HFF-Myc (cell line): ENCODE measurements at regions not wholly inside any gene's neighbourhood (a gene's known extent, or its start where the extent isn't known, plus 50 kb on each side); places are given as distances from the start of the nearest gene placed in this dataset.

Experiments
- DNase-seq: peaks from one replicate; pipeline ENCODE4 v3.0.0-alpha.2; 2011; ENCODE audit warnings: low read depth; ENCODE audit errors: extremely low read depth
- H3K4me3 ChIP-seq: replicated peaks from 2 replicates; pipeline ENCODE4 v1.5.1; 2011; ENCODE audit warnings: low read depth, mild to moderate bottlenecking, control low read depth, low read length
- TF ChIP-seq, protein P1 (sequence below): IDR thresholded peaks from 2 replicates; pipeline ENCODE4 v1.5.1; 2012; ENCODE audit warnings: mild to moderate bottlenecking, low read depth, low read length, control low read depth; ENCODE audit errors: missing control alignments

DNA sequence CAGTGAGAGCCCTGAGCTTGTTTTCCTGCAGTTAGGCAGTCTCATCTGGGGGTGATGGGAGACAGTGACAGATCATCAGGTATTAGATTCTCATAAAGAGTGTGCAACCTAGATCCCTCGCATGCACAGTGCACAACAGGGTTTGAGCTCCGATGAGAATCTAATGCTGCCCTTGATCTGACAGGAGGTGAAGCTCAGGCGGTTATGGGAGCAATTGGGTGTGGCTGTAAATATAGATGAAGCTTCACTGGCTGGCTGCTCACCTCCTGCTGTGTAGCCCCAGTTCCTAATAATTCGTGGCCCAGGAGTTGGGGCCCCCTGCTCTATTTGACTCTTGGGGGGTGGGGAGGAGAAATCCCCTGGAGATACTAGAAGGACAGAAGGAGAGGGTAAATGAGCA, 309.4 kb upstream of the STT3B start:
- no peak for DNase-seq
- no peak overlapping the region for H3K4me3 ChIP-seq
- TF ChIP-seq, protein P1, sequence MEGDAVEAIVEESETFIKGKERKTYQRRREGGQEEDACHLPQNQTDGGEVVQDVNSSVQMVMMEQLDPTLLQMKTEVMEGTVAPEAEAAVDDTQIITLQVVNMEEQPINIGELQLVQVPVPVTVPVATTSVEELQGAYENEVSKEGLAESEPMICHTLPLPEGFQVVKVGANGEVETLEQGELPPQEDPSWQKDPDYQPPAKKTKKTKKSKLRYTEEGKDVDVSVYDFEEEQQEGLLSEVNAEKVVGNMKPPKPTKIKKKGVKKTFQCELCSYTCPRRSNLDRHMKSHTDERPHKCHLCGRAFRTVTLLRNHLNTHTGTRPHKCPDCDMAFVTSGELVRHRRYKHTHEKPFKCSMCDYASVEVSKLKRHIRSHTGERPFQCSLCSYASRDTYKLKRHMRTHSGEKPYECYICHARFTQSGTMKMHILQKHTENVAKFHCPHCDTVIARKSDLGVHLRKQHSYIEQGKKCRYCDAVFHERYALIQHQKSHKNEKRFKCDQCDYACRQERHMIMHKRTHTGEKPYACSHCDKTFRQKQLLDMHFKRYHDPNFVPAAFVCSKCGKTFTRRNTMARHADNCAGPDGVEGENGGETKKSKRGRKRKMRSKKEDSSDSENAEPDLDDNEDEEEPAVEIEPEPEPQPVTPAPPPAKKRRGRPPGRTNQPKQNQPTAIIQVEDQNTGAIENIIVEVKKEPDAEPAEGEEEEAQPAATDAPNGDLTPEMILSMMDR: no peak

DNA sequence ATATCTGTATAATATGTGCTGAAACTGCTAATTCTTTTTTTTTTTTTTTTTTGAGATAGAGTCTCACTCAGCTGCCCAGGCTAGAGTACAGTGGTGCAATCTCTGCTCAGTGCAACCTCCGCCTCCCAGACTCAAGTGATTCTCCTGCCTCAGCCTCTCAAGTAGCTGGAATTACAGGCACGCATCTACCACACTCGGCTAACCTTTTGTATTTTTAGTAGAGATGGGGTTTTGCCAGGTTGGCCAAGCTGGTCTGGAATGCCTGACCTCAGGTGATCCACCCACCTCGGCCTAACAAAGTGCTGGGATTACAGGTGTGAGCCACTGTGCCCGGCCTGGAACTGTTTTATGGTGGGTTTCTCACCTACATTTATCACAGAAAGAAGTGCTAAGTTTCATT, 307.8 kb upstream of the STT3B start:
- H3K4me3 ChIP-seq: no peak overlapping the region
- DNase-seq: no peak

DNA sequence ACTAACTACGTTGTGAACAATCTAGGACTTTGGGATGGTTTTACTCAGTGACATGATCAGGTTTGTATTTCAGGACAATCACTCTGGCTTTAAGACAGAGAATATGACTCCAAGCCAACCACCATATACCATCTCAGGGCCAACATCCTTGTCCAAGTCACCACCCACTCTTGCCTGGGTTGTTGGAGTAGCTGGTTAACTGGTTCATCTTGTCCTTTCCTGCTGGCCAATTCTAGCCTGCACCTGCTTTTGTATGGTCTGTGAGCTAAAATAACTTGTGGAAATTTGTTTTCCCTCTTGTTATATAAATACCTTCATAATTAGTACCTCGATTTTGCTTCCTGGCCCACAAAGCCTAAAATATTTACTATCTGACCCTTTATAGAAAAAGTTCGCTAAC, 306.8 kb upstream of the STT3B start:
- DNase-seq: no peak
- H3K4me3 ChIP-seq: no peak overlapping the region
- TF ChIP-seq, protein P1: no peak

More for the DNA sequence above, 307.8 kb upstream of the STT3B start:
- TF ChIP-seq, protein P1: no peak

DNA sequence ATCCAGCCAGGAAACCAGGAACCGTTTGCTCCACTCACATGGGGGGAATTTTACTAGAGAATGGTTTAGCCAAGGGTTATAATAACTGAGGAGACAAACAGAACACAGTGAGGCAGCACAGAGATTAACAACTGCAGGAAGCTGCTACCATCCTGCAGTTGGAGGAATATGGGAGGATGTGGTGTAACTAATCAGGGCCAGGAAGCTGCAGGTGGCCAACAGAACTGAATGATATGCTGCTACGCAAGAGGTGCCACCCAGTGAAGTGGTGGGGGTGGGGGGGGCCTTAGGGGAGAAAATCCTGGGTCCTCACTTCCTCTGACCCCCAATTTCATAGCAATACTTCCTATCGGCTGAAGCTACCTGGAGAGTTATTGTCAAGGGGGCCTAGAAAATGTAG, 306.4 kb upstream of the STT3B start:
- H3K4me3 ChIP-seq: no peak overlapping the region
- no peak for DNase-seq
- TF ChIP-seq, protein P1: no peak

DNA sequence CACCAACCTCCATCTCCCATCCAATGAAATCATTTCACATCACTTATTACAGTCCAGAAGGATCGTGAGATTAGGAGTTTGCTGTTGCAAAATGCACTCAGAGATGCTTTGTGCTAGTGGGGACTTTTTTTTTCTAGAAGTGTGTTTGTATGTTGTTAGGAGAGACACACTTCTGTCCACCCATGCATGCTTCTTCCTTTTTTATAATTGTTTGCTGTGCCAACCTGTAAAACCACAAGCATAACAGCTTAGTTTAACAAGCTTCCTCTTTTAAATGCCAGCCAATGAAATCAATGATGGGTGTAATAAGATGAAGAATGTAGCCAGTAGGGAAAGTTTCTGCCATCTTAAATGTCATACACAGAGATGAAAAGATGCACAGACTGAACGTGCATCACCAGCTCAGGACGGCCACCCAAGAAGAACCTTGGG, 305.6 kb upstream of the STT3B start:
- TF ChIP-seq, protein P1: no peak
- no peak for DNase-seq
- no peak overlapping the region for H3K4me3 ChIP-seq

DNA sequence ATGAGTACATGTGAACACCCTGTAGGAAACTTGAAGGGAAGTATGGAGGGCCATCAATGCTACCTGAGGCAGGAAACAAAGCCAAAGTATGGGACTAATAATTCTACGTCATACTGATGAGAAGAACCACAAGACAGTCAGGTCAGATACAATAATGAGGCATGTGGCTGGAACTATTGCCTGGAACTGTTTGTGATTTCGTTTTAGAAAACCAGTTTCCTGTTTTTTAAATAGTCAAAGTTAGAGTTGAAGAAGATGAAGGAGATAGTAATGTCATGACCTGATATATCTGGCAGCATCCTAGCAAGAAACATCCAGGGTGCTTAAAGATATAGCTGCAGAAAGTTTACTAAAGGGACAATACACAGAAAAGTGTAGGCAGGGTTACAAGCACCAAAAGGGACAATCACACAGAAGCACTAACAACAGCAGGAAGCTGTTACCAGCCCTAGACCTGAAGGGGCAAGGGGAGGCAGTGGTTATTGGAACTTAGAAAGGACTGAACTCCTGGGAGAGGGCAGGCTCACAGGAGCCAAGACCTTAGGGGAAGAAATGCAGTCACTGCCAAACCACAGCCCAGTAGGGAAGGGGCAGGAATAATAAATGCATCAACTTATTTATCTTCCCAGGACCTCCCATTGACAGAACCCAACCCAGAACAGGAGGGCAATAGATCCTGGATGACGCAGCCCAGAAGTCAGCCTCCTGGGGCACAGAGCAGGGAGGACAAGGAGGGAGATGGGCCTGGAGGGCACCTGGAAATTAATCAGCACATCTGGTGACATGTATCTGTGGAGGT, 302.1 kb upstream of the STT3B start:
- DNase-seq: no peak
- TF ChIP-seq, protein P1: no peak
- H3K4me3 ChIP-seq: no peak overlapping the region
